PC-9 (cell line): ENCODE measurements at regions not wholly inside any gene's neighbourhood (a gene's known extent, or its start where the extent isn't known, plus 50 kb on each side); places are given as distances from the start of the nearest gene placed in this dataset.

Experiments
- BruUV-seq: library from RNA; stranded (reverse); fragments of 400-500 nt; replicated peaks from 2 replicates; lab custom pipeline; 2021; lab: Mats Ljungman, UMichigan
- CTCF ChIA-PET: fragments of 300-600 bp; sonication (Branson Sonifier 250); formaldehyde crosslinking; loops from one replicate; lab custom pipeline; 2022; ENCODE audit warnings: antibody characterized with exemption; lab: Charles Lee
- POLR2A ChIA-PET: fragments of 300-600 bp; sonication (Branson Sonifier 250); formaldehyde crosslinking; loops from one replicate; lab custom pipeline; 2022; ENCODE audit warnings: antibody characterized with exemption; ENCODE audit not compliant: unreplicated experiment; lab: Charles Lee
- DNase-seq, 2 experiments: peaks; one replicate each; pipeline versions ENCODE4 v3.0.0 to v3.0.0-alpha.2; 2015 to 2022; ENCODE audit warnings: mixed read lengths in 1 of 2
- H2AFZ ChIP-seq: fragments of 200-600 bp; sonication (generic); 2 replicates; pipeline ENCODE4 v1.8.1; 2017; ENCODE audit warnings: antibody characterized with exemption
- H3F3A ChIP-seq: fragments of 200-600 bp; sonication (generic); 2 replicates; pipeline ENCODE4 v1.8.1; 2017; ENCODE audit warnings: antibody characterized with exemption, mild to moderate bottlenecking, low read depth; ENCODE audit not compliant: insufficient read depth
- H3K27ac ChIP-seq: fragments of 200-600 bp; sonication (generic); 2 replicates; pipeline ENCODE4 v1.6.1; 2016; ENCODE audit warnings: mixed run types
- H3K27me3 ChIP-seq: fragments of 200-600 bp; sonication (generic); 2 replicates; pipeline ENCODE4 v1.6.1; 2016; ENCODE audit warnings: low read depth, mixed run types; ENCODE audit not compliant: insufficient read depth
- H3K36me3 ChIP-seq: fragments of 200-600 bp; sonication (generic); 2 replicates; pipeline ENCODE4 v1.6.1; 2016; ENCODE audit warnings: low read depth, mixed run types
- H3K4me1 ChIP-seq: fragments of 200-600 bp; sonication (generic); replicated peaks from 2 replicates; pipeline ENCODE4 v1.6.1; 2016; ENCODE audit warnings: mixed run types; ENCODE audit not compliant: insufficient read depth
- H3K4me2 ChIP-seq: fragments of 200-600 bp; sonication (generic); 2 replicates; pipeline ENCODE4 v1.6.1; 2017; ENCODE audit warnings: mixed run types
- H3K4me3 ChIP-seq: fragments of 200-600 bp; sonication (generic); 2 replicates; pipeline ENCODE4 v1.6.1; 2016; ENCODE audit warnings: mixed run types
- H3K79me2 ChIP-seq: fragments of 200-600 bp; sonication (generic); 2 replicates; pipeline ENCODE4 v1.6.1; 2017; ENCODE audit warnings: low read depth, mixed run types
- H3K9me2 ChIP-seq: fragments of 200-600 bp; sonication (generic); 2 replicates; pipeline ENCODE4 v1.8.1; 2017; ENCODE audit warnings: mild to moderate bottlenecking; ENCODE audit not compliant: insufficient read depth
- H3K9me3 ChIP-seq: fragments of 200-600 bp; sonication (generic); 2 replicates; pipeline ENCODE4 v1.8.1; 2016; ENCODE audit warnings: low read depth; ENCODE audit not compliant: insufficient read depth
- H4K20me1 ChIP-seq: fragments of 200-600 bp; sonication (generic); 2 replicates; pipeline ENCODE4 v1.8.1; 2017; ENCODE audit not compliant: insufficient read depth
- EZH2 ChIP-seq: fragments of 200-600 bp; sonication (generic); IDR thresholded peaks from 2 replicates; pipeline ENCODE4 v1.8.0; 2017; ENCODE audit warnings: antibody characterized with exemption, low read depth
- intact Hi-C: fragments of 100-400 bp; cut with micrococcal nuclease; formaldehyde crosslinking; loops from one replicate; pipeline ENCODE4 v1.10.0; 2022; ENCODE audit not compliant: unreplicated experiment
- TF ChIP-seq, protein P1 (sequence below): fragments of 200-600 bp; sonication (generic); conservative IDR thresholded peaks from 2 replicates; pipeline ENCODE4 v1.6.1; 2017; ENCODE audit warnings: mixed run types, antibody characterized with exemption, mild to moderate bottlenecking, moderate library complexity

- no peak for TF ChIP-seq EZH2
- TF ChIP-seq, protein P1, sequence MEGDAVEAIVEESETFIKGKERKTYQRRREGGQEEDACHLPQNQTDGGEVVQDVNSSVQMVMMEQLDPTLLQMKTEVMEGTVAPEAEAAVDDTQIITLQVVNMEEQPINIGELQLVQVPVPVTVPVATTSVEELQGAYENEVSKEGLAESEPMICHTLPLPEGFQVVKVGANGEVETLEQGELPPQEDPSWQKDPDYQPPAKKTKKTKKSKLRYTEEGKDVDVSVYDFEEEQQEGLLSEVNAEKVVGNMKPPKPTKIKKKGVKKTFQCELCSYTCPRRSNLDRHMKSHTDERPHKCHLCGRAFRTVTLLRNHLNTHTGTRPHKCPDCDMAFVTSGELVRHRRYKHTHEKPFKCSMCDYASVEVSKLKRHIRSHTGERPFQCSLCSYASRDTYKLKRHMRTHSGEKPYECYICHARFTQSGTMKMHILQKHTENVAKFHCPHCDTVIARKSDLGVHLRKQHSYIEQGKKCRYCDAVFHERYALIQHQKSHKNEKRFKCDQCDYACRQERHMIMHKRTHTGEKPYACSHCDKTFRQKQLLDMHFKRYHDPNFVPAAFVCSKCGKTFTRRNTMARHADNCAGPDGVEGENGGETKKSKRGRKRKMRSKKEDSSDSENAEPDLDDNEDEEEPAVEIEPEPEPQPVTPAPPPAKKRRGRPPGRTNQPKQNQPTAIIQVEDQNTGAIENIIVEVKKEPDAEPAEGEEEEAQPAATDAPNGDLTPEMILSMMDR = no peak
- H2AFZ ChIP-seq = no peak overlapping the region
- no peaks in the 10 kb centered on the region for H3K9me2 ChIP-seq
- no peaks in the 10 kb centered on the region for H3F3A ChIP-seq
- no peaks in the 10 kb centered on the region for H3K79me2 ChIP-seq
- no peaks in the 10 kb centered on the region for H3K4me1 ChIP-seq
- no peaks in the 10 kb centered on the region for H4K20me1 ChIP-seq
- no peak for DNase-seq
- H3K9me3 ChIP-seq = no peaks in the 10 kb centered on the region
- ChIA-PET CTCF (no interaction called here), POLR2A (no interaction called here)
- no peaks in the 10 kb centered on the region for H3K36me3 ChIP-seq
- H3K4me2 ChIP-seq = no peak overlapping the region
- no TSS peak for BruUV-seq
- peaks cover 40% of the 10 kb centered on the region for H3K27me3 ChIP-seq
- intact Hi-C loops = no loop called here
- no peak overlapping the region for H3K27ac ChIP-seq
- no peak overlapping the region for H3K4me3 ChIP-seq
These were observed 544.1 kb upstream of the ID2 start for GRCh38 chr2:8137801-8138200.

DNA sequence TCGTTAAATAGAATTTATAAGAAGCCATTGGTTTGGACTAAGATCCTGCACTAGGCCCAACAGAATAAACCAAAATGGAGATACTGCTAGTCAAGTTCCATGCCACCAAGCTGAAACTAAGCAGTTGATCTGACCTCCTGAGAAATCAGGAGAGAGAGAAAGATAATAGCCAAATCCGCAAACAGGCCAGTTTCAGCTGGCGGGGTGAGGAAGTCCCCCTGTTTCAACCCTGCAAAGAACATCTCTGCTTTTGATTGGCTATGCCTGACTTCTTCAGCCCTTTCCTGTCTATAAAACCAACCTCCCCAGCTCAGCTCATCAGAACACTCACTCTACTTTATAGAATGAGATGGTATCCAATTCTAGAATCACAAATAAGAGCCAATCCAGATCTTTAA, 543.3 kb upstream of the ID2 start:
- Histone ChIP-seq H3K27ac (no peak overlapping the region), H3K36me3 (no peaks in the 10 kb centered on the region), H3K4me3 (no peak overlapping the region), H3K27me3 (peaks cover 33% of the 10 kb centered on the region), H4K20me1 (no peaks in the 10 kb centered on the region), H3K4me1 (no peaks in the 10 kb centered on the region), H2AFZ (no peak overlapping the region), H3F3A (no peaks in the 10 kb centered on the region), H3K4me2 (no peak overlapping the region), H3K9me3 (no peaks in the 10 kb centered on the region), H3K79me2 (no peaks in the 10 kb centered on the region), H3K9me2 (no peaks in the 10 kb centered on the region)
- TF ChIP-seq, protein P1 = no peak
- TF ChIP-seq EZH2 = no peak
- DNase-seq = no peak
- POLR2A ChIA-PET = no interaction called here
- BruUV-seq = no TSS peak
- intact Hi-C loops = no loop called here
- CTCF ChIA-PET = no interaction called here

DNA sequence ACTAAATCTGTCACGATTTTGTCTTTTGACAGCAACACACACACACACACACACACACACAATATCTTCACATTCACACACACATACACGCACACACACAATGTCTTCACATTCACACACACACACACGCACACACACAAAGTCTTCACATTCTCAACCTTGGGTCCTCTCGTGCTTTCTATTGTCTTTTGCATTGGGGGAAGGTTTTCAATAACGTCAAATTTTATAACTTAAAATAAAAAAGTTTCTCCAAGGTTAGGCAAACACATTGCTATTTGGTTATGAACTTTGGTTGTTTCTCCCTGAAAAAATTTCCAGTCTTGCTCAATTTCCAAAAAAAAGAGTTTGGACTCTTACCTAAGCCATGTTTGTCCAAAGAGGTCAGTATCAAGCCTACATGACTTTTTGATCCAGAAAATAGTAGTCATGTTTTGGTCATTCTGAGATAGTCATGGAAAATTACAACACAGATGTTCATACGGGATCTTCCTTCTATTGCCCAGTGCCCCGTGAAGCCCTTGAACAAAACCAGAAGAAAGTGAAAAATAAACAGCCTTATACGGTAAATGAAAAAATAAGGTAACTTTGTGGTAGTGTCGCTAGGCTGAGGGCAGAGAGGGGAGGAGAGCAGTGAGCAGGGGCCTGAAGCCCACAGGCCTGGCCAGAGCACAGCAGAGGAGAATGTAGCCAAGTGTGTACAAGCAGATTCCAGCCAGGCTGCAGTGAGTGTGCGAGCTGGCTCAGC, 542.8 kb upstream of the ID2 start:
- no peak for DNase-seq
- H3K9me3 ChIP-seq = no peaks in the 10 kb centered on the region
- H3K79me2 ChIP-seq = no peaks in the 10 kb centered on the region
- no TSS peak for BruUV-seq
- POLR2A ChIA-PET = no interaction called here
- no peak overlapping the region for H3K27ac ChIP-seq
- H3F3A ChIP-seq = no peaks in the 10 kb centered on the region
- H3K36me3 ChIP-seq = no peaks in the 10 kb centered on the region
- no peak overlapping the region for H2AFZ ChIP-seq
- H3K4me3 ChIP-seq = no peak overlapping the region
- H3K4me1 ChIP-seq = no peaks in the 10 kb centered on the region
- H3K4me2 ChIP-seq = no peak overlapping the region
- H4K20me1 ChIP-seq = no peaks in the 10 kb centered on the region
- CTCF ChIA-PET = no interaction called here
- H3K9me2 ChIP-seq = no peaks in the 10 kb centered on the region
- H3K27me3 ChIP-seq = peaks cover 27% of the 10 kb centered on the region
- intact Hi-C loops = no loop called here
- TF ChIP-seq, protein P1 = no peak
- TF ChIP-seq EZH2 = no peak
